ENCODE measurements at regions not wholly inside any gene's neighbourhood (a gene's known extent, or its start where the extent isn't known, plus 50 kb on each side); places are given as distances from the start of the nearest gene placed in this dataset.

- H3K4me3 Mint-ChIP-seq: no peak overlapping the region
- no peaks in the 10 kb centered on the region for H3K27me3 Mint-ChIP-seq (ENCODE audit: low read depth)
- H3K36me3 Mint-ChIP-seq (ENCODE audit: insufficient read depth in 2 of 2): no peaks in the 10 kb centered on the region
- no peak for ATAC-seq (replicated peaks in 1 of 2)
- H3K27ac Mint-ChIP-seq: no peak overlapping the region
- DNase-seq: no peak
- H3K9me3 Mint-ChIP-seq: peaks cover 0 to 1% of the 10 kb centered on the region in 2 donors
- H3K4me1 Mint-ChIP-seq (ENCODE audit: low read depth): no peaks in the 10 kb centered on the region
Observed at GRCh38 chr6:19749722-19750121, 87.4 kb upstream of the ID4 start.

- no peaks in the 10 kb centered on the region for H3K36me3 Mint-ChIP-seq (ENCODE audit: insufficient read depth in 2 of 2)
- DNase-seq: no peak
- no peak overlapping the region for H3K27ac Mint-ChIP-seq
- H3K4me1 Mint-ChIP-seq (ENCODE audit: low read depth): no peaks in the 10 kb centered on the region
- no peak overlapping the region for H3K4me3 Mint-ChIP-seq
- H3K27me3 Mint-ChIP-seq (ENCODE audit: low read depth): no peaks in the 10 kb centered on the region
- H3K9me3 Mint-ChIP-seq: no peaks in the 10 kb centered on the region
- ATAC-seq (replicated peaks in 1 of 2): no peak
Observed at GRCh38 chr6:19752746-19753145, 84.4 kb upstream of the ID4 start.

GRCh38 chr6:19753826-19754225, 83.3 kb upstream of the ID4 start:
- Mint-ChIP-seq H3K4me3 (no peak overlapping the region), H3K27me3 (ENCODE audit: low read depth) (no peaks in the 10 kb centered on the region), H3K4me1 (ENCODE audit: low read depth) (no peaks in the 10 kb centered on the region), H3K27ac (no peak overlapping the region), H3K36me3 (ENCODE audit: insufficient read depth in 2 of 2) (no peaks in the 10 kb centered on the region), H3K9me3 (no peaks in the 10 kb centered on the region)
- ATAC-seq (replicated peaks in 1 of 2) (no peak), DNase-seq (no peak)

GRCh38 chr6:19754686-19755085, 82.5 kb upstream of the ID4 start:
- Mint-ChIP-seq H3K4me3 (no peak overlapping the region), H3K36me3 (ENCODE audit: insufficient read depth in 2 of 2) (no peaks in the 10 kb centered on the region), H3K4me1 (ENCODE audit: low read depth) (no peaks in the 10 kb centered on the region), H3K27ac (no peak overlapping the region), H3K9me3 (no peaks in the 10 kb centered on the region), H3K27me3 (ENCODE audit: low read depth) (no peaks in the 10 kb centered on the region)
- DNase-seq: no peak
- no peak for ATAC-seq (replicated peaks in 1 of 2)

GRCh38 chr6:19755181-19755580, 82.0 kb upstream of the ID4 start:
- Mint-ChIP-seq H3K36me3 (ENCODE audit: insufficient read depth in 2 of 2) (no peaks in the 10 kb centered on the region), H3K9me3 (no peaks in the 10 kb centered on the region)

GRCh38 chr6:19757036-19757435, 80.1 kb upstream of the ID4 start:
- H3K4me1 Mint-ChIP-seq (ENCODE audit: low read depth): no peaks in the 10 kb centered on the region
- no peaks in the 10 kb centered on the region for H3K9me3 Mint-ChIP-seq
- H3K4me3 Mint-ChIP-seq: no peak overlapping the region
- ATAC-seq (replicated peaks in 1 of 2) (no peak), DNase-seq (no peak)
- H3K27me3 Mint-ChIP-seq (ENCODE audit: low read depth): no peaks in the 10 kb centered on the region
- no peaks in the 10 kb centered on the region for H3K36me3 Mint-ChIP-seq (ENCODE audit: insufficient read depth in 2 of 2)
- H3K27ac Mint-ChIP-seq: no peak overlapping the region

More at GRCh38 chr6:19755181-19755580, 82.0 kb upstream of the ID4 start:
- no peak for ATAC-seq (replicated peaks in 1 of 2)
- Mint-ChIP-seq H3K4me3 (no peak overlapping the region), H3K27ac (no peak overlapping the region), H3K27me3 (ENCODE audit: low read depth) (no peaks in the 10 kb centered on the region), H3K4me1 (ENCODE audit: low read depth) (no peaks in the 10 kb centered on the region)
- DNase-seq: no peak

GRCh38 chr6:19759117-19759880, 77.9 kb upstream of the ID4 start:
- Mint-ChIP-seq H3K4me3 (no peak overlapping the region), H3K9me3 (no peaks in the 10 kb centered on the region), H3K27ac (no peak overlapping the region)

GRCh38 chr6:19761121-19761520, 76.0 kb upstream of the ID4 start:
- no peaks in the 10 kb centered on the region for H3K9me3 Mint-ChIP-seq
- no peak overlapping the region for H3K27ac Mint-ChIP-seq
- ATAC-seq (replicated peaks in 1 of 2): no peak
- H3K36me3 Mint-ChIP-seq (ENCODE audit: insufficient read depth in 2 of 2): no peaks in the 10 kb centered on the region
- no peaks in the 10 kb centered on the region for H3K4me1 Mint-ChIP-seq (ENCODE audit: low read depth)
- H3K4me3 Mint-ChIP-seq: no peak overlapping the region
- H3K27me3 Mint-ChIP-seq (ENCODE audit: low read depth): no peaks in the 10 kb centered on the region
- no peak for DNase-seq

More at GRCh38 chr6:19759117-19759880, 77.9 kb upstream of the ID4 start:
- H3K36me3 Mint-ChIP-seq (ENCODE audit: insufficient read depth in 2 of 2): no peaks in the 10 kb centered on the region
- DNase-seq (no peak), ATAC-seq (replicated peaks in 1 of 2) (no peak)
- no peaks in the 10 kb centered on the region for H3K4me1 Mint-ChIP-seq (ENCODE audit: low read depth)
- no peaks in the 10 kb centered on the region for H3K27me3 Mint-ChIP-seq (ENCODE audit: low read depth)

- peaks cover 0 to 2% of the 10 kb centered on the region in 2 donors for H3K9me3 Mint-ChIP-seq
- no peak overlapping the region for H3K27ac Mint-ChIP-seq
- H3K4me3 Mint-ChIP-seq: no peak overlapping the region
- DNase-seq (no peak), ATAC-seq (replicated peaks in 1 of 2) (no peak)
- H3K27me3 Mint-ChIP-seq (ENCODE audit: low read depth): no peaks in the 10 kb centered on the region
- no peaks in the 10 kb centered on the region for H3K4me1 Mint-ChIP-seq (ENCODE audit: low read depth)
- no peaks in the 10 kb centered on the region for H3K36me3 Mint-ChIP-seq (ENCODE audit: insufficient read depth in 2 of 2)
Observed at GRCh38 chr6:19771753-19772336, 65.3 kb upstream of the ID4 start.

- Mint-ChIP-seq H3K9me3 (peaks cover 0 to 2% of the 10 kb centered on the region in 2 donors), H3K4me1 (ENCODE audit: low read depth) (no peaks in the 10 kb centered on the region), H3K36me3 (ENCODE audit: insufficient read depth in 2 of 2) (no peaks in the 10 kb centered on the region), H3K27ac (no peak overlapping the region), H3K4me3 (no peak overlapping the region), H3K27me3 (ENCODE audit: low read depth) (no peaks in the 10 kb centered on the region)
- DNase-seq (no peak), ATAC-seq (replicated peaks in 1 of 2) (no peak)
Observed at GRCh38 chr6:19772891-19773290, 64.3 kb upstream of the ID4 start.

GRCh38 chr6:19781269-19781668, 55.9 kb upstream of the ID4 start:
- peaks cover 0 to 5% of the 10 kb centered on the region in 2 donors for H3K9me3 Mint-ChIP-seq

GRCh38 chr6:19782588-19782987, 54.6 kb upstream of the ID4 start:
- H3K27me3 Mint-ChIP-seq (ENCODE audit: low read depth): no peaks in the 10 kb centered on the region
- peaks cover 0 to 5% of the 10 kb centered on the region in 2 donors for H3K9me3 Mint-ChIP-seq
- no peaks in the 10 kb centered on the region for H3K36me3 Mint-ChIP-seq (ENCODE audit: insufficient read depth in 2 of 2)
- no peak for ATAC-seq (replicated peaks in 1 of 2)
- H3K27ac Mint-ChIP-seq: no peak overlapping the region
- no peak for DNase-seq
- no peak overlapping the region for H3K4me3 Mint-ChIP-seq
- H3K4me1 Mint-ChIP-seq (ENCODE audit: low read depth): no peaks in the 10 kb centered on the region

More at GRCh38 chr6:19781269-19781668, 55.9 kb upstream of the ID4 start:
- H3K4me3 Mint-ChIP-seq: no peak overlapping the region
- no peaks in the 10 kb centered on the region for H3K4me1 Mint-ChIP-seq (ENCODE audit: low read depth)
- H3K36me3 Mint-ChIP-seq (ENCODE audit: insufficient read depth in 2 of 2): no peaks in the 10 kb centered on the region
- no peak for ATAC-seq (replicated peaks in 1 of 2)
- no peaks in the 10 kb centered on the region for H3K27me3 Mint-ChIP-seq (ENCODE audit: low read depth)
- H3K27ac Mint-ChIP-seq: no peak overlapping the region
- no peak for DNase-seq

Measured in activated T-cell treated with anti-CD3 and anti-CD28 coated beads, Interleukin-2, amount 50 U/mL, for 72 hours (primary cell).